ENCODE measurements at regions not wholly inside any gene's neighbourhood (a gene's known extent, or its start where the extent isn't known, plus 50 kb on each side); places are given as distances from the start of the nearest gene placed in this dataset.

- H3K36me3 ChIP-seq (replicated peaks in 1 of 2; ENCODE audit: control insufficient read depth in 1 of 2, insufficient read depth in 2 of 2, low read length in 2 of 2): no peaks in the 10 kb centered on the region
- H3K27me3 ChIP-seq (ENCODE audit: control insufficient read depth in 1 of 2, insufficient read depth in 2 of 2, low read length in 2 of 2): no peaks in the 10 kb centered on the region
- intact Hi-C loops (cut with micrococcal nuclease; ENCODE audit: unreplicated experiment): no loop called here
- no peak overlapping the region for H3K4me3 ChIP-seq (replicated peaks in 1 of 3; ENCODE audit: insufficient read depth in 1 of 3, low read depth in 2 of 3, low read length in 3 of 3)
- ChIA-PET CTCF (ENCODE audit: low intra/inter-chr PET ratio, low total read pairs) (no interaction called here), POLR2A (no interaction called here)
- ATAC-seq (no peak), FAIRE-seq (no peak), DNase-seq (ENCODE audit: low spot score) (no peak)
- no peak overlapping the region for H3K27ac ChIP-seq (ENCODE audit: extremely low read length, insufficient read depth, low read length)
- BruUV-seq (replicated peaks): no TSS peak
- no peaks in the 10 kb centered on the region for H4K20me1 ChIP-seq (ENCODE audit: insufficient read depth, low read length)
- 22% methylated on average over 6 of the region's 6 CpGs for WGBS (ENCODE audit: low lambda C conversion rate)
- H3K79me2 ChIP-seq (ENCODE audit: insufficient read depth, low read length): no peaks in the 10 kb centered on the region
- H3K9me3 ChIP-seq (ENCODE audit: low read length): no peaks in the 10 kb centered on the region
- no peak overlapping the region for H2AFZ ChIP-seq (ENCODE audit: low read length)
- TF ChIP-seq ZNF749 (CRISPR knock-in tag; IDR thresholded peaks at IDR 0.05; ENCODE audit: borderline replicate concordance): no peak
- peak; percentile 39; the same call in 1 of the 2 replicates for TF ChIP-seq CREB1 (IDR thresholded peaks at IDR 0.05)
- TF ChIP-seq CREB1 (CRISPR knock-in tag; IDR thresholded peaks at IDR 0.05): no peak
- no peak overlapping the region for H3K4me2 ChIP-seq (ENCODE audit: low read depth, low read length)
- no peak overlapping the region for H3K9ac ChIP-seq (ENCODE audit: insufficient read depth, low read depth, low read length)
- no peaks in the 10 kb centered on the region for H3K4me1 ChIP-seq (ENCODE audit: insufficient read depth, low read length)
- in situ Hi-C loops (cut with HindIII; ENCODE audit: extremely low pct_ligation_motif_present, low pct_unique_long_range_greater_than_20kb): no loop called here
Measured at GRCh38 chr6:146972546-146972945, 231.7 kb upstream of the STXBP5 start.

DNA sequence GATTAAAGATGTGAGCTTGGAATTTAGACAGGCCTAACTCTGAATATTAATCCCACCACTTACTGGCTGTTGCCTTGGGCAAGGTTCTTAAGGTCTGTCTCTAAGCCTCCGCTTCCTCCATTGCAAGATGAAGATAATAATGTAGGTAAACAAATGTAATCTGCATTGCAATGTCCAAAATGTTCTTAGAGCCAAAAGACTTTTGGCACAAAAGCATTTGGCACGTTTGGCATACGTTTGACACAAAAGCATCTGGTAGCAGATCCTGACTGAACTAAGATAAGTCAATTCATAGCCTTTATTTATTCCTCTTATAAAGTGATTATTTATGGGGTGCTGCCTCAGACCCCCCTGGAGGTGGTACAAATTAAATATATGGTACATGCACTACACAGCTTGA is 229.9 kb upstream of the STXBP5 start:
- TF ChIP-seq PITX1 (CRISPR knock-in tag; IDR thresholded peaks at IDR 0.05) (no peak), PBX3 (CRISPR knock-in tag; IDR thresholded peaks at IDR 0.05; ENCODE audit: borderline replicate concordance) (no peak), TCF12 (IDR thresholded peaks at IDR 0.05) (no peak), TCF12 (CRISPR knock-in tag; IDR thresholded peaks at IDR 0.05) (no peak), SRSF4 (IDR thresholded peaks at IDR 0.05; ENCODE audit: low read depth, low read length, poor library complexity, severe bottlenecking) (no peak), SRSF1 (optimal IDR thresholded peaks at IDR 0.05; ENCODE audit: low read depth, low read length) (no peak), CERS6 (CRISPR knock-in tag; IDR thresholded peaks at IDR 0.05) (no peak), KLF9 (CRISPR knock-in tag; IDR thresholded peaks at IDR 0.05; ENCODE audit: low read depth) (no peak), MZF1 (CRISPR knock-in tag; IDR thresholded peaks at IDR 0.05; ENCODE audit: borderline replicate concordance) (no peak), MLX (CRISPR knock-in tag; IDR thresholded peaks at IDR 0.05) (no peak), FIP1L1 (IDR thresholded peaks at IDR 0.05; ENCODE audit: borderline replicate concordance, insufficient read depth, low read depth, low read length) (no peak), ISX (CRISPR knock-in tag; conservative IDR thresholded peaks at IDR 0.05) (no peak), POLR2AphosphoS2 (IDR thresholded peaks at IDR 0.05; ENCODE audit: low read depth, low read length) (no peak), ZNF83 (CRISPR knock-in tag; IDR thresholded peaks at IDR 0.05; ENCODE audit: borderline replicate concordance) (no peak)
- Histone ChIP-seq H4K20me1 (ENCODE audit: insufficient read depth, low read length) (no peaks in the 10 kb centered on the region), H3K4me1 (ENCODE audit: insufficient read depth, low read length) (no peaks in the 10 kb centered on the region), H3K79me2 (ENCODE audit: insufficient read depth, low read length) (no peaks in the 10 kb centered on the region), H3K4me3 (replicated peaks in 1 of 3; ENCODE audit: insufficient read depth in 1 of 3, low read depth in 2 of 3, low read length in 3 of 3) (no peak overlapping the region), H3K9ac (ENCODE audit: insufficient read depth, low read depth, low read length) (no peak overlapping the region), H3K27ac (ENCODE audit: extremely low read length, insufficient read depth, low read length) (no peak overlapping the region), H3K9me3 (ENCODE audit: low read length) (no peaks in the 10 kb centered on the region), H2AFZ (ENCODE audit: low read length) (no peak overlapping the region), H3K4me2 (ENCODE audit: low read depth, low read length) (no peak overlapping the region), H3K36me3 (replicated peaks in 1 of 2; ENCODE audit: control insufficient read depth in 1 of 2, insufficient read depth in 2 of 2, low read length in 2 of 2) (no peaks in the 10 kb centered on the region), H3K27me3 (ENCODE audit: control insufficient read depth in 1 of 2, insufficient read depth in 2 of 2, low read length in 2 of 2) (no peaks in the 10 kb centered on the region)
- FAIRE-seq (no peak), DNase-seq (ENCODE audit: low spot score) (no peak), ATAC-seq (no peak)
- CTCF ChIA-PET (ENCODE audit: low intra/inter-chr PET ratio, low total read pairs): no interaction called here
- intact Hi-C loops (cut with micrococcal nuclease; ENCODE audit: unreplicated experiment): no loop called here
- WGBS (ENCODE audit: low lambda C conversion rate): 18% methylated on average over 3 of the region's 3 CpGs
- in situ Hi-C loops (cut with HindIII; ENCODE audit: extremely low pct_ligation_motif_present, low pct_unique_long_range_greater_than_20kb): no loop called here
- BruUV-seq (replicated peaks): no TSS peak
- POLR2A ChIA-PET: no interaction called here
